Esophagus muscularis mucosa (tissue), 4 donors: ENCODE measurements at regions not wholly inside any gene's neighbourhood (a gene's known extent, or its start where the extent isn't known, plus 50 kb on each side); places are given as distances from the start of the nearest gene placed in this dataset.

Experiments
- EP300 ChIP-seq: sonication (generic); formaldehyde crosslinking; IDR thresholded peaks from one replicate; pipeline ENCODE4 v1.6.1; 2017; ENCODE audit warnings: antibody characterized with exemption
- POLR2AphosphoS5 ChIP-seq, 2 donors: sonication (generic); formaldehyde crosslinking; IDR thresholded peaks; one replicate each; pipeline ENCODE4 v1.6.1; 2017; ENCODE audit warnings: antibody characterized with exemption in 2 of 2
- TF ChIP-seq, protein P1 (sequence below), 3 experiments: fragments of 200-600 bp in 2 of 3; fragments of 450-650 bp in 1 of 3; sonication (generic) in 2 of 3; IDR thresholded peaks; one replicate each; pipeline ENCODE4 v1.5.1; 2017 to 2019; ENCODE audit warnings: antibody characterized with exemption in 3 of 3, mild to moderate bottlenecking in 2 of 3, moderate library complexity in 1 of 3

DNA sequence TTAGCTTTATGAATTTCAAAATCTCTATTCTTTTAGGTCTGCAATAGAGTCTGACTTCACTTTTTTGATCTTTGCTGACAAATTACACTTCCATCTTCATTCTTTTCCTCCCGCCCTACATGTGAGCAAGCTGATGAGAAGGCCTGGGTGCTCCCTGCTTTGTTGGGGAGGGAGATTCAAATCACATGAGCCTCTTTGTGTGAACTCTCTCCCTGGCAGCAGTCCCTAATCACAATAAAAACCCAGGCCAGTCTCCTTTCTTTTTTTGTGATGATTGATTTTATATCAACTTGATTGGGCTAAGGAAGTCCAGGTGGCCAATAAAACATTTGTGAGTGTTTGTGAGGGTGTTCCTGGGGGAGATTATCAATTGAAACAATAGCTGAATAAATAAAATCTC is 89.4 kb downstream of the PSAT1 start:
- TF ChIP-seq POLR2AphosphoS5 (IDR thresholded peaks at IDR 0.05), result no peak
- TF ChIP-seq, protein P1, sequence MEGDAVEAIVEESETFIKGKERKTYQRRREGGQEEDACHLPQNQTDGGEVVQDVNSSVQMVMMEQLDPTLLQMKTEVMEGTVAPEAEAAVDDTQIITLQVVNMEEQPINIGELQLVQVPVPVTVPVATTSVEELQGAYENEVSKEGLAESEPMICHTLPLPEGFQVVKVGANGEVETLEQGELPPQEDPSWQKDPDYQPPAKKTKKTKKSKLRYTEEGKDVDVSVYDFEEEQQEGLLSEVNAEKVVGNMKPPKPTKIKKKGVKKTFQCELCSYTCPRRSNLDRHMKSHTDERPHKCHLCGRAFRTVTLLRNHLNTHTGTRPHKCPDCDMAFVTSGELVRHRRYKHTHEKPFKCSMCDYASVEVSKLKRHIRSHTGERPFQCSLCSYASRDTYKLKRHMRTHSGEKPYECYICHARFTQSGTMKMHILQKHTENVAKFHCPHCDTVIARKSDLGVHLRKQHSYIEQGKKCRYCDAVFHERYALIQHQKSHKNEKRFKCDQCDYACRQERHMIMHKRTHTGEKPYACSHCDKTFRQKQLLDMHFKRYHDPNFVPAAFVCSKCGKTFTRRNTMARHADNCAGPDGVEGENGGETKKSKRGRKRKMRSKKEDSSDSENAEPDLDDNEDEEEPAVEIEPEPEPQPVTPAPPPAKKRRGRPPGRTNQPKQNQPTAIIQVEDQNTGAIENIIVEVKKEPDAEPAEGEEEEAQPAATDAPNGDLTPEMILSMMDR (IDR thresholded peaks at IDR 0.05), result no peak
- TF ChIP-seq EP300, result no peak
